Vagina (tissue), 2 donors: ENCODE measurements at regions not wholly inside any gene's neighbourhood (a gene's known extent, or its start where the extent isn't known, plus 50 kb on each side); places are given as distances from the start of the nearest gene placed in this dataset.
"Not testable (repeated sequence)": the region's sequence is repeated elsewhere in the genome, so short reads cannot be mapped to it uniquely, and the experiment has no call there.

Source experiments
- DNase-seq, 2 donors: peaks; one replicate each; pipeline ENCODE4 v3.0.0-alpha.2; 2017; ENCODE audit errors: extremely low spot score in 2 of 2
- H3K27ac ChIP-seq: fragments of 200-600 bp; sonication (generic); one replicate; pipeline ENCODE4 v1.5.1; 2019
- H3K27me3 ChIP-seq: fragments of 200-600 bp; sonication (generic); one replicate; pipeline ENCODE4 v1.5.1; 2019
- H3K36me3 ChIP-seq, 2 donors: fragments of 200-600 bp; sonication (generic); one replicate each; pipeline ENCODE4 v1.5.1; 2017 to 2019
- H3K4me1 ChIP-seq: fragments of 200-600 bp; sonication (generic); one replicate; pipeline ENCODE4 v1.5.1; 2019
- H3K4me3 ChIP-seq, 2 donors: fragments of 200-600 bp; sonication (generic); 1 replicate in 1 of 2; 2 replicates in 1 of 2; pipeline ENCODE4 v1.5.1; 2016 to 2019
- H3K9me3 ChIP-seq: fragments of 200-600 bp; sonication (generic); one replicate; pipeline ENCODE4 v1.5.1; 2019
- CTCF ChIP-seq, 3 experiments: fragments of 450-650 bp in 2 of 3; fragments of 200-600 bp in 1 of 3; sonication (generic) in 1 of 3; IDR thresholded peaks; one replicate each; pipeline ENCODE4 v1.5.1; 2017 to 2019; ENCODE audit warnings: antibody characterized with exemption in 3 of 3, mild to moderate bottlenecking in 2 of 3, moderate library complexity in 2 of 3
- POLR2A ChIP-seq, 2 donors: fragments of 450-650 bp; IDR thresholded peaks; one replicate each; pipeline ENCODE4 v1.6.1; 2017; ENCODE audit warnings: antibody characterized with exemption in 2 of 2, mild to moderate bottlenecking in 2 of 2, moderate library complexity in 2 of 2
- POLR2AphosphoS5 ChIP-seq, 2 donors: sonication (generic); formaldehyde crosslinking; IDR thresholded peaks; one replicate each; pipeline ENCODE4 v1.9.0; 2017; ENCODE audit warnings: antibody characterized with exemption in 2 of 2, mild to moderate bottlenecking in 2 of 2, low read depth in 1 of 2; ENCODE audit not compliant: insufficient read depth in 1 of 2
- intact Hi-C: fragments of 100-400 bp; cut with DNase I; formaldehyde crosslinking; loops from one replicate; pipeline ENCODE4 v1.15.1; 2023

GRCh38 chr2:192544371-192544955, 349.7 kb upstream of the TMEFF2 start:
- H3K4me1 ChIP-seq: no peaks in the 10 kb centered on the region
- H3K9me3 ChIP-seq: no peaks in the 10 kb centered on the region
- H3K36me3 ChIP-seq: no peaks in the 10 kb centered on the region
- intact Hi-C loops: no loop called here
- no peaks in the 10 kb centered on the region for H3K27me3 ChIP-seq
- DNase-seq: no peak
- no peak for TF ChIP-seq POLR2A (IDR thresholded peaks at IDR 0.05)
- TF ChIP-seq CTCF (IDR thresholded peaks at IDR 0.05): no peak
- H3K4me3 ChIP-seq: no peak overlapping the region
- no peak overlapping the region for H3K27ac ChIP-seq

GRCh38 chr2:192542148-192543066, 347.7 kb upstream of the TMEFF2 start:
- H3K4me1 ChIP-seq, DNase-seq, H3K4me3 ChIP-seq, H3K9me3 ChIP-seq, H3K36me3 ChIP-seq, intact Hi-C loops, H3K27me3 ChIP-seq, H3K27ac ChIP-seq: not testable (repeated sequence)

GRCh38 chr2:192539306-192539705, 344.6 kb upstream of the TMEFF2 start:
- H3K27ac ChIP-seq: no peak overlapping the region
- TF ChIP-seq POLR2AphosphoS5 (IDR thresholded peaks at IDR 0.05; ENCODE audit: insufficient read depth in 1 of 2, low read depth in 1 of 2) (no peak), CTCF (IDR thresholded peaks at IDR 0.05) (no peak), POLR2A (IDR thresholded peaks at IDR 0.05) (no peak)
- no peaks in the 10 kb centered on the region for H3K27me3 ChIP-seq
- no peak overlapping the region for H3K4me3 ChIP-seq
- no peaks in the 10 kb centered on the region for H3K36me3 ChIP-seq
- H3K9me3 ChIP-seq: no peaks in the 10 kb centered on the region
- DNase-seq: no peak
- intact Hi-C loops: no loop called here
- H3K4me1 ChIP-seq: no peaks in the 10 kb centered on the region

GRCh38 chr2:192536922-192537624, 342.3 kb upstream of the TMEFF2 start:
- Histone ChIP-seq H3K4me1 (no peaks in the 10 kb centered on the region), H3K27me3 (no peaks in the 10 kb centered on the region), H3K36me3 (no peaks in the 10 kb centered on the region), H3K27ac (no peak overlapping the region), H3K4me3 (no peak overlapping the region), H3K9me3 (no peaks in the 10 kb centered on the region)
- no peak for TF ChIP-seq POLR2A (IDR thresholded peaks at IDR 0.05)
- no peak for TF ChIP-seq POLR2AphosphoS5 (IDR thresholded peaks at IDR 0.05; ENCODE audit: insufficient read depth in 1 of 2, low read depth in 1 of 2)
- no peak for TF ChIP-seq CTCF (IDR thresholded peaks at IDR 0.05)
- DNase-seq: no peak
- intact Hi-C loops: no loop called here

- intact Hi-C loops: no loop called here
- no peaks in the 10 kb centered on the region for H3K9me3 ChIP-seq
Measured at GRCh38 chr2:192535956-192536921, 341.5 kb upstream of the TMEFF2 start.

More at GRCh38 chr2:192535956-192536921, 341.5 kb upstream of the TMEFF2 start:
- Histone ChIP-seq H3K4me3 (no peak overlapping the region), H3K27me3 (no peaks in the 10 kb centered on the region), H3K27ac (no peak overlapping the region), H3K4me1 (no peaks in the 10 kb centered on the region), H3K36me3 (no peaks in the 10 kb centered on the region)
- TF ChIP-seq CTCF (IDR thresholded peaks at IDR 0.05): no peak
- no peak for TF ChIP-seq POLR2AphosphoS5 (IDR thresholded peaks at IDR 0.05; ENCODE audit: insufficient read depth in 1 of 2, low read depth in 1 of 2)
- TF ChIP-seq POLR2A (IDR thresholded peaks at IDR 0.05): no peak
- no peak for DNase-seq
